Amniotic epithelial cell (primary cell): ENCODE measurements at regions not wholly inside any gene's neighbourhood (a gene's known extent, or its start where the extent isn't known, plus 50 kb on each side); places are given as distances from the start of the nearest gene placed in this dataset.

Experiments
- DNase-seq: peaks from one replicate; pipeline ENCODE4 v3.0.0-alpha.2; 2010; ENCODE audit warnings: low read depth

DNA sequence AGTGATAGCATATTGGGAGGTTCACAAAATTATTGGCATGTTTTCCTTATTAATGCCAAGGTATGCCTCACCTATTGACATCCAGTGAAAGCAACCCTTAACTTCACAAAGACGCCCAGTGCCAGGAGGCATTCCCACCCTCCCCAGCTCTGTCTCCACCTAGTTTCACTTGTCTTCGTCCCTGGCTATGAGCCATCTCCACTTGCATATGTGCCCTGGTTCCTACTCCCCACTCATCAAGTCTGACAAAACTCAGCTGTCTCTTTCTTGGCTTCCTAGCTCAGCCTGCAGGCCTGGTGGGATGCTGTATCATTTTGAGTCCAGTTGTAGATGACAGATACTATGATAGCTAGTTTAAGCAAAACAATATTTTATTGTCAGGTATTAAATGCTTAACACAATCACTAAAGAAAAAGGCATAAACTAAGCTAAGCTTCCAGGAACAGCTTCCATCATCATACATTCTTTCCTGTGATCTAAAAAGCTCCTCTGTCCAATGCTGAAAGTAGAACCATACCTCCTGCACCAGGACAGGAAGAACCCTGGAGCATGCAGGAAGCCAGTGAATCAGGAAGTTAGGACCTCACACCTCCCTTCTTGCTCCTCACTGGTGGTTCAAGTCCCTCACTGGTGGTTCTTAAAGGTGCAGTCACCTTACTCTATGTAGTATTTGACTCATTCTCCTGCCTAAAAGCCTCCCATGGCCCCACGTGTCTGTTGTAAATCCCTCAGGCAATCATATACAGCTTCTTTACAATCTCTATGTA lies 410.3 kb upstream of the RASGEF1B start:
- DNase-seq, result no peak

DNA sequence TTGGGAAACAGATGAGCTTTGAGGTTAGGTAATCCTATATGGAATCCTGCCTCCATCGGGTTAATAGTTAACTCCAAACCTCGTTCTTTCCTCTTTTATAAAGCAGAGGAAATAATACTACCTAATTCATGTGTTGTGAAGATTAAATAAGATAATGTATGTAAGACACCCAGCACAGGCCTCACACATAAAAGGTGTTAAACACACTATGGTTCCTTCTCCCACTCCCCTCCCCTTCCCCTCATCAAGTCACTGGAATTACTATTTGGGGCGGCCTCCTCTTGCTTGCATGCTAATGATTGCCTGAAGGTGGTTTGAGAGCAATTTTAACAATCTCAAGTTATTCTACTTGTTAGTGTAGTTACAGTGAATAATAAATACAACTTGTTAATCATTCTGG lies 404.4 kb upstream of the RASGEF1B start:
- no peak for DNase-seq

DNA sequence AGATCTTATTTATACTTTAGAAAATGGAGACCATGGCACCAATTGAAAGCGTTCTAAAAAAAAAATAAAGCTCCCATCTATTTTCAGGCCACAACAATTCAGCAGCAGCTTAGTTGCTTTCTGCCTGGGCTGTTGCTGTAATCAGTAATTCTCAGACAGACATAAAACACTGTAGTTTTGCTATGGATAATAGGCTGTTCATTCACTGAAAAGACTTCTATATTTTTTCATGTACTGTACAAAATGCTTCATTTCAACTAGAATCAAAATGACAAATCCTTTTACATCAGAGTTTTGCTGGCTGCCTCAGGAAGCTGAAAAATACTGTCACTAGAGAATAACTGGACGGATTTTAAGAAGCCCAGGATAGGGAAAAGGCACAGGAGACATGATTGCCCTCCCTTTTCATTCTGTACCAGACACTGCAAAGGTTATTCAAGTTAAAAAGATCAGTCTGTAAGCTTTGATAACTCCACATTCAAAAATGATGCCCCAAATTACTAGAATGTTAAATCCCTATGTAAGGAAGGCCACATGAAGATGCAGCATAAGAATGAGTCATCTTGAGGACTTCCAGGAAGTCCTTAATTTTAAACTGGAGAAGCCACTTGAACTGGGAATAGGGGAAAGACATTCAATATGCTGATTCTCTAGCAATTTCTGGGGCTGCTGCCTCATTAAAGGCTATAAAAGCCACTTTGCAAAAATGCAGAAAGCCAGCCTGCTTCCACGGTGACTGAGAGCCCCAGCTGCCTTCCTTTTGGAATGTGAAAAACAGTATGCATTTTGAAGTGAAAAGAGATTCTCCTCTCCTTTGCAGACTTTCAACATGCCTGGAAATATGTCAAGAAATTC lies 403.2 kb upstream of the RASGEF1B start:
- no peak for DNase-seq

DNA sequence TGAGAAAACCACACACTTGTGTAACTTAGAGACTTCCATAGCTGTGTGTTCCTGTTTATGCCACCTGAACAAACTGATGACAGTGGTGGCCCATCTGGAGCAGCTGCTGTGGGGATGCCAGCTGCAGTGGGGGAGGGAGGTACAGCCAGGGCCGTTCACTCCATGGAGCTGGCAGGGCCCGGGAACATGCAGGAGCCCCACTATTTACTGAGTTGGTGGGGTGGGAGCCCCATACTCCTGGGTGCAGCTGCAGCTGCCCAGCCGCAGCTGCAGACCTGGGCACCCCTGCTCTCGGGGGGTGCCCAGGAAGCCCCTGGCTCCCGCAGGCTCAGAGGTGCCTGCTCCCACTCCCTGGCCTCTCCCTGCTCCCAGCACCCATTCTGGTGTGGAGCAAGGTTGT lies 398.6 kb upstream of the RASGEF1B start:
- DNase-seq, result no peak

DNA sequence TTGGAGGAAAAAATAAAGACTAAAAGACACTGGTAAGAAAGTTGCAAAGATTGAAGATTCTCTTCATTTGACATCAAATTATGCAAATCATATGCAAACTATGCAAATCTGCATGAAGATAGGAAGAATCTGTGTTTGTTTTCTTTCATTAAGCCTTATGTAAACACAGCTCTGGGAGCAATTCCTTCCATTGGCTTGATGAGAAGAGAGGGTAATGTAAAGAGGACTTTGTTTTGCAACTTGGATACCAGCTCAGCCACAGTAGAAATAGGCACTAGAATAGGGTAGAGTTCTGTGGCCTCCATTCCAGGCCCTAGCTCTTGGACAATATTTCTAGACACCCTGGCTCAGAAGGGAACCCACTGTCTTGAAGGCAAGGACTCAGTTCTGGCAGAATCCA lies 388.4 kb upstream of the RASGEF1B start:
- no peak for DNase-seq

DNA sequence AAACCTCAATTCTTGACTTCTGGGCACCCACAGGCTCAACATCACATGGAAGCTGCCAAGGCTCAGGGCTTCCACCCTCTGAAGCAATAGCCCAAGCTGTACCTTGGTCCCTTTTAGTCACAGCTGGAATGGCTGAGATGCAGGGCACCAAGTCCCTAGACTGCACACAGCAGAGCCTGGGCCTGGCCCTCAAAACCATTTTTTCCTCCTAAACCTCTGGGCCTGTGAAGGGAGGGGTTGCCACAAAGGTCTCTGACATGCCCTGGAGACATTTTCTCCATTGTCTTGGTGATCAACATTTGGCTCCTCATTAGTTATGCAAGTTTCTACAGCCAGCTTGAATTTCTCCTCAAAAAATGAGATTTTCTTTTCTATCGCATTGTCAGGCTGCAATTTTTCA lies 382.7 kb upstream of the RASGEF1B start:
- DNase-seq, result no peak

DNA sequence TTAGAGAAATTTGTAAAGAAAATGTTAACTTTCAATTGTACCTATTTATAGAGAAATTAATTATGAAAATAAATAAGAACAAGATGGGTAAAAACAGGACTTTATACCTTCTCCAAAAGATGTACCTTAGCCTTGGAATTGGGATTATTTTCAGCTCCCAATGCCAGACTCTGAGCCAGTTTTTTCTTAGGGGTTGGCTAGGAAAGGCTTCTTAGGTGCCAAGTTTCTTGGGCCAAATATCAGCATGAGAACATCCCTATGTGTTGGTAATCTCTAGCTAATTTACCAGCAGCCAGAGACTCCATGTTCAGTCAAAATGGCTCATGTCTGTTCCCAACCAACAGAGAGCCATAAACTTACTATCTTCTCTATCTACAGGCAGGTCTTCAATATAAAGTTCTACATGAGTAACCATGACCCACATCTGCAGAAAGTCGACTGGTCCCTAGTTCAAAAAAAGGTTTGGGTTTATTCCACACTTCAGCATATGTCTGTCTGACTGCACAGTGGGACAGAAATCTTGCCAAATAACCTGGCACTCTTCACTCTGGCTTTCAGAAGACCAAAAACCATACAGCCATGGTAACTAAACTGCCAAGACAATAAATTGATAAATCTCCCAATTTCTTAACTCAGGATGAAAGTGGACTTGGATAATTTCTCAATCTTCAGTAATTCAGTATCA lies 380.5 kb upstream of the RASGEF1B start:
- no peak for DNase-seq

DNA sequence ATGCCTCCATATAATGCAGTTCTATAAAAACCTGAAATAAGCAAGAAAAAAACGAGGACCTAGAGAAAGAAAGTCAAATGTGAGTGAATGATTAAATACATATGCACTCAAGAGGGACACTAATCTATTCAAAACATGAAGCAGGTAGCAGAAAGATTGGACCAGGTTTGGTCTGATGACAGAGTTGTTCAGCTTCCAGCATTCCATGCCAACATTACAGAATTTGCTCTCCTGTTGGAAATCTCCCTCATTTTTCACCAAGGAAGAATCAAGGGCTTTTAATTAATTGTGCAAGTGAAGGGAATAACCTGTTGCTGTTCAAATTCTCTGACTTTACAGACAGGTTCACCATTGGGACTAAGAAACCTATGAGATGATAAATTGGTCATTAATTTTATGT lies 379.0 kb upstream of the RASGEF1B start:
- no peak for DNase-seq

DNA sequence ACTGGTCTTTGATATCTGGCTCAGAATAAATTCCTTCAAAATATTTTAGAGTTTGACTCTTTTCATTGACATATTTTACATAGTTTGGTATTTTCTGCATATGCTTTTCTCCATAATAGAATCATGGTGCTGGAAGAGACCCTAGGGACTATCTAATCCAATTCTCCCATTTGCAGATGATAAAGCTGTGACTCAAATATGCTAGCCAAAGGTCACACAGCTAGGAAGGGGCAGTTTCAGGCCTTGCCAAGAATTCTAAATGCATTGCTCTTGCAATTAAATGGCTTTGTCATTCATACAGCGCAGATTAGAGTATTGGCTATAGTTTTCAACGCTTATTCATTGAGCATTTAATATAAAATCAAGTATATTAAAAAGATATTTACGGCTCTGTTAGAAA lies 374.1 kb upstream of the RASGEF1B start:
- DNase-seq, result no peak

DNA sequence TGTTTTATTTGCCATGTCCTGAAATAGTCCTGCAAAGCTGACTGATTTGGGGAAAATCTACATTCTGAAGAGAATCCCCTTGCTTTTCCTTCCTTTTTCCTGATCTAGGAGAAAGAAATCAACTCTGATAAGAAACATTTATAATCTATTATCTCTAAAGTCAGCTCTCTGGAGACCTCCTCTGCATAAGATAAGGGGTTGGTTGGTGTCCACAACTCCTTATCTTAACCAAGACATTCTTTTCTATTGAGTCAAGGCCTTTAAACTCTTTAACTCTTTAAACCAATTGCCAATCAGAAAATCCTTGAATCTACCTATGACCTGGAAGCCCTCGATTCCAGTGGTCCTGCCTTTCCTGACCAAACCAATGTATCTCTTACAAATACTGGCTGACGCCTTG lies 373.6 kb upstream of the RASGEF1B start:
- no peak for DNase-seq

DNA sequence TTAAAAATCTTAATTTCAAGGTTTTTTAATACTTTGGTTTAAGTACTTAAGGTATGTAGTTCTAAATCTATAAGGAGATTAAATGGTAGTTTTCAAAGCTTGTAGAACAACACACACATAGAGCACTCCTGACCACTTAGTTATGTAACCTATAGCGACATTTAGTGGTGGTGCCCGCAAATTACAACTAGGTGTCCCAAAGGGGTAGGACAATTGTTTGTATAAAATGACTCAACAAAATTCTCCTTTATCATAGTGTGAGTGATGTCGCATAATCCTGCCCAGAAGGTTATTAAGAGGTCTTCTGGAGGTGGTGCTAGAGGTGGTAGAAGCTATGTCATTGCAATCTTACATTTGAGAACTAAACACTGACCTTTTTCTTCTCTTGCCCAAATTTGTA lies 373.0 kb upstream of the RASGEF1B start:
- peak; percentile 17 for DNase-seq

DNA sequence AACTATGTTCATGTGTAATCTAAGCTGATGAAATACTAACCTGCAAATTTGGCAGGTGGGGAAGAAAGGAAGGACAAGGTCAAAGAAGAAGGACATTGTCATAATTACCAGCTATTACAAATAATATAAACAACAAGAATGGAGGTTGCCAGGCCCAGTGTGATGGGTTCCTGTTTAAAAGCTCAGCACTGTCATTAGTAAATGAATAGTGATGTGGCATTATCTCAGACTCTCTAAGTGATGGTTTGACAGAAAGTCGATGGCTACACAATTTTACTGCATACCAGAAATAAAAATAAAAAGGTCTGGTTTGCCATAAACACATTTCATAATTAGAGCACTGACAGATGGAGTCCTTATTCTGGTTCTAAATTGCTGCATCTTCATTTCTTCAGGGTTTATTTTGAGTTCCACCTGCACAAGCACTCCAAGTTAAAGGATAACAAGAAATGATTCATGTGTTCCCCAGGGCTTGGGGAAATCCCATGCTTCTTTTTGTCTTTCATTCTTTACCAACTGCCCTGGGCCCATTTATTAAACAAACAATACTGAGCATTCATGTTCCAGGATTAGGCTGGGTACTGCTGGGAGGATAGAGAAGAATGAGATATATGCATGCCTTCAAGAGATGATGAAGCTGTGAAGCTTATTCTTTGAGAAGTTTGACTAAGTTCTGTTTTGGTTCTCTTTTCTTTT lies 367.8 kb upstream of the RASGEF1B start:
- DNase-seq, result no peak

DNA sequence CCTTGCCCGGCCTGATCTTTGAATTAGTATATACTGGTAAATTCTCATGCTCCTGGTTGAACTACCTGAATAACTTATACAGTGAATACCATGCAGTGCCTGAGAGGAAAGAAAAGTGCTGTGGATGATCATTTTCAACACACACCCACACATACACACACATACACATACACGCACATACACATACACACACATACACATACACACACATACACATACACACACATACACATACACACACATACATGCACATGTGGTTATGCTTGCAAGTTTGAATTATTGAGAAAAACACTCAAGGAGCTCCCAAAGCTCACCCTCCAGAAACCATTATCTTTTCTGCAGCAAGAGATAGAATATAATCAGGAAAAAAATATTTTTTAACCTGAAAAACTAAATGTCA lies 366.9 kb upstream of the RASGEF1B start:
- DNase-seq, result no peak

DNA sequence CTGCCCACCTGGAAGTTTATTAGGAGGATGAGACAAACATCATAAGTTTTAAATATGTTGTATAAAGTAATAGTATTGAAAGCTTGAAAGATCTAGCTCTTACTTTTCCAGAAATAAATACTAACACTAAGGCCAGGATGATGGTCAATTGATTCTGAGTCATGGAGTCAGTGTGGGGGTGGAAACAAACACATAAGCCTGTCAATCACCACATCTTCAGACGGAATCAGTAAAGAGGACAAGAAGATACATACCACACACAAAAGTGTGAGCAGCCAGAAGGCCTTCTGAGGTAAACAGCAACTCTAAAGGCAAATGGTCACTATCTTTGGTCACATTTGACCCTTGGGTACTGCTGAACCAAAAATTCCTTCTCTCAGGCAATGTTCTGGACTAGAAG lies 365.0 kb upstream of the RASGEF1B start:
- DNase-seq, result no peak

DNA sequence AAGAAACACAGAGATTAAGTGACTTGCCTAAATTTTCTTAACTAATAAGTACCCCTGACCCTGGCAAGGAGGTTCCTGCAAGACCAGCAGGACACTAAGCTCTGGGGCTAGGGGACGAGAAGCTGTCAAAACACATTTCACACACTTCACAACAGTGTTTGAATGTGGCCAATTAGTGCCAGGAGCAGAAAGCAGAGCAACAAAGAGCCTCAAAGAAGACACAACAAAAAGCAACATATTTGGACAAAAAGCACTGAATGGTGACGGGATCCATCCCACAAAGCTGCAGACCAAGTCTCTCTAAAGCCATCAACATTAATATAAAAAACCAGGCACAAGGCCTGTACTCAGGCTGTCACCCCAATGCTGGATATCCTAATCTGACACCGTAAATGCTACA lies 361.9 kb upstream of the RASGEF1B start:
- no peak for DNase-seq

DNA sequence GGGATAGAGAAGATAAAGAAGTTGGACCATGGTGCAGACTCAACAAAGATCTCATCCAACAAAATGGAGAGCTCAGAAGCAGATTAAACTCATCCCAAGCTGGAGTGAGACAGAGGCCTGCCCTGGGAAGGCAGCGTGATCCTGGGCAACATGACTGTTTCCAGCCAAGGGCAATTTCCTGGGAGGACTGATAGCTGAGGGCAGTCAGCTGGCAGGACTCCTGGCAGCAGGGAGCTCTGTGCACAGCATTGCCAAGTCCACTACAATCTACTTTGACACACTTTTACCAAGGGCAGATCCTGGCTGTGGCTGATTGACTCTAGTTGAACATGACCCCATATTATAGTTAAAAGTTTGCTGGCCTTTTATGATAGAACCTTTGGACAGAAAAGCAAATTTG lies 357.3 kb upstream of the RASGEF1B start:
- DNase-seq, result no peak

DNA sequence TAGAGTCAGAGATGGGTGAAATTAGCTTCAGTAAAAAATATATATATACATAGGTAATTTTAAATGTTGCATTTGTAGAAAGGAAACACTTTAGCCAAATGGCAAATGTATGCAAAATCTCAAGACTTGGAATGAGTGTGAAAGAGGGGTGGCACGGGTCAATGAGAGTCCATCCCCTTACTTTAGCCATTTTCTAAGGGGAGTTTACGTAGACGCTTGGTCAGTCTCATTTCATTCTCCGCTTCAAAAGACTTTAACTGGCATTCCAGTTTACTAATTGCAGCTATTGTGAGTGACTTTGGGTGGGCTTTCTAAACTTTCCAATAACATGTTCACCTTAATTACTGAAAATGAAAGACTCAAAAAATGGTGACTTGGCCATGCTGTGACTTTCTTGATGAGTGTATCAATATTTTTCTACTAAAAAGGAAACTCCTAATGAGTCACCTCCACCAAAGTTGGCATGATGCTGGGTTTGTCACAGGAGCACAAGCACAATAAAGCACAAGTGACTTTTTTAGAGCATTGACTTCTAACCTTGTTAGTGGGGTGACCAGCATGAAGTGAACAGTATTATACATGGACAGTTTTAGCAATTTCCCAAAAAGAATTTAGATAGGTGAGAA lies 356.0 kb upstream of the RASGEF1B start:
- DNase-seq, result no peak

DNA sequence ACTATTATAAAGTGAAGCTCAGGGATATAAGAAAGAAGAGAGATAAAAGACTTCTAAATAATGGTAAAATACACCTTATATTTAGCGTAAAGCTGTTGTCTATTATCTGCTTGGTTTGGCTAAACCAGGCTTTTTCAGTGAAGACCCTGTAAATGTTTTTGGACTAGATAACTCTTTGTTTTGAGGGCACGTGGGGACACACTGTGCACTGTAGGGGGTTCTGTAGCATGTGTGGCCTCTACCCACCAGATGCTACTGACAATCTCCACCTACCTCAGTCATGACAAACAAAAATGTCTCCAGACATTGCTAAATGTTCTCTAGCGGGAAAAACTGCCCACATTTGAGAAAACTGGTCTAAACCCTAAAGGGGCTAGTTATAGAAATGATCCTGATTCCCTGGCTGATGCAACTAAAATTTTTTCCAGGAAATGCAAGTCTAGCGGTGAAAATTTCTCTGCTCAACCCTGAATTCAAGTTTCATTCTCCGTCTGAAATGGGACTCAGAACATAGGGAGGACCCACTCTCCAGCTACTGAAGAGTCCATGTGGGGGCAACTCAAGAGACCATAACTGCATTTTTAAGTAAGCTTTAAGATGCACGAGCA lies 355.2 kb upstream of the RASGEF1B start:
- no peak for DNase-seq

DNA sequence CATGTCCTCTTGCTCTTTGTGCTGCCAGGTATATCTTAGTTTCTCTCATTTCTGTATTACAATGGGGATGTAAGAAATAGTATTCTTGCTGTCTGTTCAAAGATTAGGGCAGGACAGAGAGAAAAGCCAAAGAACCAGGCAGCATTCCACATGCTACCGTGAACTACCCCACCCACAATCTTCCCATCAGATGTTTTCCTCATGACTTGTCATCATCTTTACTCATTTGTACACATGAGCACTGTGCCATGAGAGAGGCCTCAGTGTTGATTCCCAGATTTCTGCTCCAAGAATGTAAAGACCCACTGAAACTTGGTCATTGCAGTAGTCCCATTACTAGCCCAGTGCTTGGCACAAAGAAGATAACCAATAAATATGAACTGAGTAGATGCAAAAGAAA lies 354.6 kb upstream of the RASGEF1B start:
- no peak for DNase-seq

DNA sequence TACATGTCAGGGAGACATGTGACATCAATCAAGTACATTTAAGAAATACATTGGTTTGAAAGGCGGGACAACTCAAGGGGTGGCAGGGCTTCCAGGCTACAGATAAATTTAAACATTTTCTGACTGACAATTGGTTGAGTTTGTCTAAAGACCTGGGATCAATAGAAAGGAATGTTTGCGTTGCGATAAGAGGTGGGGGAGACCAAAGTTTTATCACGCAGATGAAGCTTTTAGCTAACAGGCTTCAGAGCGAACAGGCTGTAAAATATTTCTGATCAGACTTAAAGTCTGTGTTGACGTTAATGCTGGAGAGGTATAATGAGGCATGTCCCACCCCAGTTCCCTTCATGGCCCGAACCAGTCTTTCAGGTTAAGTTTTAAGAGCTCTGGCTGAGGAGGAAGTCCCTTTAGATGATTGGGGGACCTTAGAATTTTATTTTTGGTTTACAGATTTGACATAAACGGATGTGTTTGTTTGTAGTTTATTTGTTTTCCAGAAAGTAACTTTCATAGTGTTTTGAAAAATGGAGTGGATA lies 346.7 kb upstream of the RASGEF1B start:
- no peak for DNase-seq
